ENCODE measurements at regions not wholly inside any gene's neighbourhood (a gene's known extent, or its start where the extent isn't known, plus 50 kb on each side); places are given as distances from the start of the nearest gene placed in this dataset.
A peak's percentile ranks its signal among the peaks of the same experiment; 100 is the strongest.

DNA sequence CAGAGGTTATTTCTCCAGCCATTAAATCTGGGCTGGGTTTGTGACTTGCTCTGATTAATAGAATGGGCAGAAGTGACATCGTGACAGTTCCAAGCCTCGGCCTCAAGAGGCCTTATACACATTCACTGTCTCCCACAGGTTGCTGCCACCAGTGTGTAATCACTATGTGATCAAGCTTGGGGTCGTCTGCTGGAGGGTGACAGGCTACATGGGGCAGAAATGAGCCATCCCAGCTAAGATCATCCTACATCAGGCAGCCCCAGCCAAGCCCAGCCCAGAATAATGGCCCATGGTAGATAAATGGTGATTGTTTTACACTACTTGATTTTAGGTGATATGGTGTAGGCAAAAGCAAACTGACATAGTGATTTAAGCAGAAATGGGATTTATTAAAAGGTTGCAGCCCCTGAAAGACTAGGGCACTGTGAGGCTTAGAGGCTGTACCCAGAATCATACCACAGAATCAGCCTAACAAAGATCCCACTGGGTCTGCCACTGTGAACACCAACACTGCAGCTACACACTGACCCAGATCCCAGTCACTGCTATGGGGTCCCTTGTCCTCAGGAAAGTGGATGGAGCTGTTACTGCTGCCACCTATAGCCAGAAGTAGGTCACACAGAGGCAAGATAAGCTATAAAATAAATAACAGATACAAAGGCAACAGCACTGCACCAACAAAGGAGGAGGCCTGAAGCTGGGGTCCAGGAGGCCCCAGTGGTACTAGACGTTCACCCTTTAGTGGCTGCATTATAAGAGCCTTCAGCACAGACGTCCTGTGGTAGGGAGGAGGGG lies 159.6 kb upstream of the RBPJ start:
- DNase-seq, result no peak
- no peaks in the 10 kb centered on the region for H3K9me3 ChIP-seq (ENCODE audit: control insufficient read depth, low read length)
- H3K27ac ChIP-seq (ENCODE audit: insufficient read depth, low read length, poor library complexity, severe bottlenecking), result no peak overlapping the region
- no peaks in the 10 kb centered on the region for H3K4me1 ChIP-seq (ENCODE audit: control insufficient read depth, insufficient read depth, low read length, poor library complexity, severe bottlenecking)
- H3K4me3 ChIP-seq (ENCODE audit: insufficient read depth, low read depth, low read length, poor library complexity, severe bottlenecking), result no peak overlapping the region
- no peaks in the 10 kb centered on the region for H3K27me3 ChIP-seq (replicated peaks; ENCODE audit: control insufficient read depth, insufficient read depth, low read length, poor library complexity, severe bottlenecking)
- no peaks in the 10 kb centered on the region for H3K36me3 ChIP-seq (ENCODE audit: control insufficient read depth, insufficient read depth, low read length)

DNA sequence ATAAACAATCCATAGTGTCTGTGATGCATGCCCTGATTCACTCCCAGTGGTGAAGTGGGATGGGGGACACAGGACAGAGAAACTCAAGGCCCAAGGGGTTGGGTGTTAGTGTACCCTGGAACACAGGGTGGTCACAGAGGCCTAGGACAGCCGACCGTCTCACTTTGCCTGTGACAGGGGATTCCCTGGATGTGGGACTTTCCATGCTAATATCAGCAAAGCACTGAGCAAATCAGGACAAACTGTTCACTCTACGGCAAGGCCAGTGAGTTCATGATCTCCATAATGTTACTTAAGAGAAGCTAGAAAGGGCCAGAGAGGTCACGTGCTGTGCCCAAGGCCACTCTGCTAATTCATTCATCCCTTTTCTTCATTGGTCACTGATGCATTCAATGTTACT lies 158.7 kb upstream of the RBPJ start:
- no peak overlapping the region for H3K27ac ChIP-seq (ENCODE audit: insufficient read depth, low read length, poor library complexity, severe bottlenecking)
- H3K27me3 ChIP-seq (replicated peaks; ENCODE audit: control insufficient read depth, insufficient read depth, low read length, poor library complexity, severe bottlenecking), result no peaks in the 10 kb centered on the region
- H3K36me3 ChIP-seq (ENCODE audit: control insufficient read depth, insufficient read depth, low read length), result no peaks in the 10 kb centered on the region
- no peak for DNase-seq
- no peaks in the 10 kb centered on the region for H3K4me1 ChIP-seq (ENCODE audit: control insufficient read depth, insufficient read depth, low read length, poor library complexity, severe bottlenecking)
- H3K9me3 ChIP-seq (ENCODE audit: control insufficient read depth, low read length), result no peaks in the 10 kb centered on the region
- H3K4me3 ChIP-seq (ENCODE audit: insufficient read depth, low read depth, low read length, poor library complexity, severe bottlenecking), result no peak overlapping the region

DNA sequence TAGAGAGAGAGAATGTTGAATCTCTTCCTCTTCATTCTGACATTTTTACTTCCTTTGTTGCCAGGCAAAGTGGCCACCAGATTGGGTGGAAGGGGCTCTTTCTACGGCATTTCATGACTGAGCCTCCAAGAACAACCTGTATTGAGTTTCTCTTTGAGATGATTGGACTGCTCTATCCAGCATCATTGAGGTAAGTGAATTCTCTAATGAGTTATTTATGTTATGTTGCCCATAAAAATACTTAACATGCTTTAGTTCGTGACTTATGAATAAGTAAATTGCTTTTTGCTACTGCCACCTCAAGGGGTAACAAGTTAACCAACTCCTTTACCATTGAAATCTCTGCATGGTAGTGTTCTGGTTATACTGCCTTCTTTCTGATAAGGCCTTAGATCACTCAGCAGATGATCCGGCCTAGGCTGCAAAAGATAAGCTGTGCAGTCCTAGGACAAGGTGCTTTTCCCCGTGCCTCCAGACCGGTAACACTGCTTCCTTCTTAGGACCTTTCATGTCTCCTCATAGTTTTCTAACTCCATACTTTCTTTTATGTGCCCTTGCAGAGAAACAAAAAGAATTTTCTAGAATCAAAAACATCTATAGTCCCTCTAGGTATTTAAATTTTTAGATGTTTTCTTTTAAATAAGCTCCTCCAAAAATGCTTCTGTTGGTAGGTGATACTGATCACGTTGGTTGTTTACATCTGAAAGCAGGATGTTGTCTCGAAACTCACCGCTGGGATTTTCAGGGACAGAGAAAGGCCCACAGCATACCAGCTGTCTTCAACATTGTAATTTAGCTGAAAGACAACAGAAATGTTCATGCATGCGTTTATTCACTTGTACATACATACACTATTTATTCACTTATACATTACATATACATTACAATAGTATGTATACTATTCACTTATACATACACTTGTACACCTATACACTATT lies 157.1 kb upstream of the RBPJ start:
- Histone ChIP-seq H3K27me3 (replicated peaks; ENCODE audit: control insufficient read depth, insufficient read depth, low read length, poor library complexity, severe bottlenecking) (no peaks in the 10 kb centered on the region), H3K36me3 (ENCODE audit: control insufficient read depth, insufficient read depth, low read length) (no peaks in the 10 kb centered on the region), H3K27ac (ENCODE audit: insufficient read depth, low read length, poor library complexity, severe bottlenecking) (no peak overlapping the region), H3K9me3 (ENCODE audit: control insufficient read depth, low read length) (no peaks in the 10 kb centered on the region), H3K4me1 (ENCODE audit: control insufficient read depth, insufficient read depth, low read length, poor library complexity, severe bottlenecking) (no peaks in the 10 kb centered on the region), H3K4me3 (ENCODE audit: insufficient read depth, low read depth, low read length, poor library complexity, severe bottlenecking) (no peak overlapping the region)
- DNase-seq, result no peak

DNA sequence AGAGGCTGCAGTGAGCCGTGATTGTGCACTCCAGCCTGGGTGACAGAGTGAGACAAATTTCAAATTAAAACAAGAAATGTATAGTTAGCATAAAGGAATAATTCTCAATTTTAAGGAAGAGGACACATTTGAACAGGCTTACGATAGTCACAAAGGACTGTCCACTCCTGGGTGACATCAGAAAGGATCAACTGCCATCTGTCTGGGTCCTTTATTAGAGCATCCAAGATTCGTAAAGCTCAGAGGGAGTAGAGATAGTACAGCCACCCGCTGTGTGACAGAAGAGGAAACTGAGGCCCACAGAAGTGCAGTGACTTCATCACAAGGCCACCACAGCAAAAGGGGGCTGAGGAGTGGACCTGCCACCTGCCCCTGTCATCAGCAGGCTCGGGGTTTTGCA lies 149.3 kb upstream of the RBPJ start:
- no peaks in the 10 kb centered on the region for H3K9me3 ChIP-seq (ENCODE audit: control insufficient read depth, low read length)
- H3K36me3 ChIP-seq (ENCODE audit: control insufficient read depth, insufficient read depth, low read length), result no peaks in the 10 kb centered on the region
- H3K27ac ChIP-seq (ENCODE audit: insufficient read depth, low read length, poor library complexity, severe bottlenecking), result no peak overlapping the region
- peaks cover 3% of the 10 kb centered on the region for H3K4me1 ChIP-seq (ENCODE audit: control insufficient read depth, insufficient read depth, low read length, poor library complexity, severe bottlenecking)
- H3K27me3 ChIP-seq (replicated peaks; ENCODE audit: control insufficient read depth, insufficient read depth, low read length, poor library complexity, severe bottlenecking), result no peaks in the 10 kb centered on the region
- H3K4me3 ChIP-seq (ENCODE audit: insufficient read depth, low read depth, low read length, poor library complexity, severe bottlenecking), result no peak overlapping the region
- no peak for DNase-seq

DNA sequence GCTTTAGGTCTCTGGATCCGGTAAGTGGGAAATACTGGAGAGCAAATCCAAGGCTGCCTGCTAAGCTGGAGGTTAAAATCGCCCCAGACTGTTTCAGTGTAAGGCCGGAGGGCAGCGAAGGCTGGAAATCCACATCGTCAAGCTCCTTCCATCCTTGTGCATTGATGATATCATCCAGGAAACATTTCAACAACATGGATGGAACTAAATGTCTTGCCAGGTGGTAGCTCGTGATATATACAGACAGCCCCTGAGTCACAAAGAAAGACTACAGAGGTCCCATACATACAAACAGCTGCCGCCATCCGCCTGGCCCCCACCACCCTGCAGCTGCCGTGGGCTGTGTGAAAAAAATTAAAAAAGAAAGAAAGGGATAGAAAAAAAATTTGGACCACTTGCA lies 148.9 kb upstream of the RBPJ start:
- no peaks in the 10 kb centered on the region for H3K9me3 ChIP-seq (ENCODE audit: control insufficient read depth, low read length)
- no peaks in the 10 kb centered on the region for H3K27me3 ChIP-seq (replicated peaks; ENCODE audit: control insufficient read depth, insufficient read depth, low read length, poor library complexity, severe bottlenecking)
- H3K27ac ChIP-seq (ENCODE audit: insufficient read depth, low read length, poor library complexity, severe bottlenecking), result no peak overlapping the region
- H3K4me3 ChIP-seq (ENCODE audit: insufficient read depth, low read depth, low read length, poor library complexity, severe bottlenecking), result no peak overlapping the region
- DNase-seq, result no peak
- H3K36me3 ChIP-seq (ENCODE audit: control insufficient read depth, insufficient read depth, low read length), result no peaks in the 10 kb centered on the region
- H3K4me1 ChIP-seq (ENCODE audit: control insufficient read depth, insufficient read depth, low read length, poor library complexity, severe bottlenecking), result peaks cover 3% of the 10 kb centered on the region

DNA sequence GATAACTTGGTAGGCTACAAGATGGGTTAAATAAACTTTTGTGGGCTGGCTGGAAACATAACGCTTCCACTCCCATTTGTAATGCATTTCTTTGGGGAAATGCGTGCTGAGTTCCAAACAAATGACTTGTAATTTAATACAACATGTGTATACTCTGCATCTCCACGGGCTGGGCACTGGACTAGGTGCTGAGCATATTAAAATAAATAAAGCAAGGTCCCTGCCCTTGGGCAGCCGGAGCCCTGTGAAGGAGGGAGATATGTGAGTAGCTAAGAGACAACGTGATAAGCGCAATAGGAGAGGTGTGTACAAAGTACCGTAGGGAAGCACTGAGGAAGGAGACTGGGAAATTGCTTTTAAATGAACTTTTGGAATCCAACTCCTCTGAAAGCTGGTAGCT lies 147.2 kb upstream of the RBPJ start:
- H3K4me3 ChIP-seq (ENCODE audit: insufficient read depth, low read depth, low read length, poor library complexity, severe bottlenecking), result no peak overlapping the region

DNA sequence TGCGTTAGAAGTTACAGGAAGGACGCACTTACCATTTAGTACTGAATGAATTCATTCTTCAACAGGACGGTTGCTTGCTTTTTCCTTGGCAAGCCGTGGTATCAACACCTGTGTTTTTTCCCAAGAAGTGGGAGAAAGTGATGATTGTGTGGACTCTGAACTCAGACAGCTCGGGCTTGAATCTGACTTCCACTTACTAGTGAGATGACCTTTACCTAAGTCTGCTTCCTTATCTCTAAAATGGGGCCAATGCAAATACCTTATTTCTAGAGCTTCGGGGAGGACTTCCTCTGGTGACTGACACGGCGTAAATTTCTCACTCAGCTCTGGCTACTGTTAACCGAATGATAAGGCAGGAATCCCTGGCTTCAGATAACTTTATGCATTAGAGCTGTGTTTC lies 146.8 kb upstream of the RBPJ start:
- Histone ChIP-seq H3K9me3 (ENCODE audit: control insufficient read depth, low read length) (no peaks in the 10 kb centered on the region), H3K27ac (ENCODE audit: insufficient read depth, low read length, poor library complexity, severe bottlenecking) (no peak overlapping the region), H3K36me3 (ENCODE audit: control insufficient read depth, insufficient read depth, low read length) (no peaks in the 10 kb centered on the region), H3K4me1 (ENCODE audit: control insufficient read depth, insufficient read depth, low read length, poor library complexity, severe bottlenecking) (peaks cover 3% of the 10 kb centered on the region), H3K4me3 (ENCODE audit: insufficient read depth, low read depth, low read length, poor library complexity, severe bottlenecking) (no peak overlapping the region), H3K27me3 (replicated peaks; ENCODE audit: control insufficient read depth, insufficient read depth, low read length, poor library complexity, severe bottlenecking) (no peaks in the 10 kb centered on the region)
- DNase-seq, result no peak

More for the DNA sequence above, 147.2 kb upstream of the RBPJ start:
- Histone ChIP-seq H3K9me3 (ENCODE audit: control insufficient read depth, low read length) (no peaks in the 10 kb centered on the region), H3K27me3 (replicated peaks; ENCODE audit: control insufficient read depth, insufficient read depth, low read length, poor library complexity, severe bottlenecking) (no peaks in the 10 kb centered on the region), H3K36me3 (ENCODE audit: control insufficient read depth, insufficient read depth, low read length) (no peaks in the 10 kb centered on the region), H3K27ac (ENCODE audit: insufficient read depth, low read length, poor library complexity, severe bottlenecking) (no peak overlapping the region), H3K4me1 (ENCODE audit: control insufficient read depth, insufficient read depth, low read length, poor library complexity, severe bottlenecking) (peaks cover 3% of the 10 kb centered on the region)
- no peak for DNase-seq

DNA sequence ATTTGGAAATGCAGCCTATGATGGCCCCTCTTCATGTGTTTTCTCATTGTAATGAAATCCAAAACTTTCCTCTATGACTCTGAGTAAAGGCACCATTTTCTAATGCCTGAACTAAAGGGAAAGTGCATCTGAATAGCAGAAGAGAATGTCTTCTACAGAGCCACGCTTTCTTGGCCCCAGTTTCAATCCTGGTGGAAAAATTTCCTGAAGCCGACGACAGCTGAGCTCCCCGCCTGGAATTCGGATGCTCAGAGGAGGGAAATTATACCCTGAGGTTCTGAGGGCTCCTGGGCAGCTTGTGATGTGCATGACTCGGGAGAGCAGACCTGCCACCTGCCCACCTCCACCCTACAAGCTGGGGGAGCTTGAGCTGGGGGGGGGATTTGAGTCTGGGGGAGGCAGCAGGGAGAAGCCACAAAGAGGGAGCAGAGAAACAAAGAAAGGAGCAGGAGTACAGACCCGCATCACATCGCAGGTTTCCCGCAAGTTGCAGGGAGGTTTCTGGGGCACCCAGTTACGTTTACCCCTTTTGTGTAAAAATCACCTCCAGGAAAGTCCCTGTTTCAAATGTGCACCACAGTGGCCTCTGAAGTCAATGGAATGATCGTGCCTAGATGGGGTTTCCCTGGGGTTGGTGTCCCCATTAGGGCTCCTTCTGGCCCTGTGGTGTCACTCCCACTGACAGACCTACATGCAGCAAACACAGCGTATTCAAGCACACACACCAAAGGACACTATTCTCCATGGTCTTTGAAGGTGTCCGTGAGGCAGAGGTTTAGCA lies 145.6 kb upstream of the RBPJ start:
- Histone ChIP-seq H3K36me3 (ENCODE audit: control insufficient read depth, insufficient read depth, low read length) (no peaks in the 10 kb centered on the region), H3K9me3 (ENCODE audit: control insufficient read depth, low read length) (no peaks in the 10 kb centered on the region), H3K27ac (ENCODE audit: insufficient read depth, low read length, poor library complexity, severe bottlenecking) (peak overlapping the region; percentile 50), H3K4me3 (ENCODE audit: insufficient read depth, low read depth, low read length, poor library complexity, severe bottlenecking) (no peak overlapping the region), H3K27me3 (replicated peaks; ENCODE audit: control insufficient read depth, insufficient read depth, low read length, poor library complexity, severe bottlenecking) (no peaks in the 10 kb centered on the region), H3K4me1 (ENCODE audit: control insufficient read depth, insufficient read depth, low read length, poor library complexity, severe bottlenecking) (peaks cover 3% of the 10 kb centered on the region)
- DNase-seq, result peak; percentile 26 to 54 (median 38)

DNA sequence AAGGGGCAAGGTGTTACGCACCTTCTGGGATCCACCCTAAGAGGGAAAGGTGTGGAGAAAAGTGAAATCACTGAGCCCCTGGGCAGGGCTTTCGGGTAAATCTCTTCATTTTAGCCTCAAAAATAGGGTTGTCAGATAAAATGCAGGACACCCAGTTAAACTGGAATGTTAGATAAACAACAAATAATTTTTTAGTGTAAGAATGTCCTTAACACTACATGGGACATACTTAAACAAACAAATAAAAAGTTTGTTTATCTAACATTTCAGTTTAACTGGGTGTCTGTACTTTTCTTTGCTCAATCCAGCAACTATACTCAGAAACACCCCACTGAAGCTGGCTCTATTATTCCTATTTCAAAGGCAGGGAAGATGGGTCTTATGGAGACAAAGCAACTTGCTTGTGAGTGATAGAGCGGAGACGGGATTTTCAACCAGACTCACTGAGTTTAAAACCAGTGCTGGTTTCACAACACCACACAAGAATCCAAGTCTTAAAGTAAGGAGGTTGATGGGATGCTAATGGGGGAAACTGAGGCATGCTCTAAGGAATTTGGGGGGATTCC lies 144.8 kb upstream of the RBPJ start:
- Histone ChIP-seq H3K36me3 (ENCODE audit: control insufficient read depth, insufficient read depth, low read length) (no peaks in the 10 kb centered on the region), H3K27me3 (replicated peaks; ENCODE audit: control insufficient read depth, insufficient read depth, low read length, poor library complexity, severe bottlenecking) (no peaks in the 10 kb centered on the region), H3K27ac (ENCODE audit: insufficient read depth, low read length, poor library complexity, severe bottlenecking) (no peak overlapping the region), H3K9me3 (ENCODE audit: control insufficient read depth, low read length) (no peaks in the 10 kb centered on the region), H3K4me3 (ENCODE audit: insufficient read depth, low read depth, low read length, poor library complexity, severe bottlenecking) (no peak overlapping the region), H3K4me1 (ENCODE audit: control insufficient read depth, insufficient read depth, low read length, poor library complexity, severe bottlenecking) (peaks cover 3% of the 10 kb centered on the region)
- no peak for DNase-seq

Measured in effector memory CD4-positive, alpha-beta T cell (primary cell).